ENCODE measurements at regions not wholly inside any gene's neighbourhood (a gene's known extent, or its start where the extent isn't known, plus 50 kb on each side); places are given as distances from the start of the nearest gene placed in this dataset.

GRCh38 chr2:206218156-206218555 is 56.3 kb upstream of the ZDBF2 start:
- POLR2A ChIA-PET (ENCODE audit: unreplicated experiment): no interaction called here
- no peak overlapping the region for H4K8ac ChIP-seq (ENCODE audit: low read depth in 2 of 2, low read length in 2 of 2)
- CTCF ChIA-PET: no interaction called here

More at GRCh38 chr2:206218156-206218555, 56.3 kb upstream of the ZDBF2 start:
- H3K36me3 ChIP-seq (ENCODE audit: control insufficient read depth, insufficient read depth, low read length): no peaks in the 10 kb centered on the region
- H2BK20ac ChIP-seq (ENCODE audit: low read depth, low read length): no peak overlapping the region
- H3K9ac ChIP-seq (ENCODE audit: low read depth, low read length): no peak overlapping the region
- intact Hi-C loops (cut with micrococcal nuclease) (no loop called here), in situ Hi-C loops (cut with MboI; ENCODE audit: low sequenced_read_pairs) (no loop called here), dilution Hi-C loops (cut with HindIII; ENCODE audit: low sequenced_read_pairs, unreplicated experiment) (no loop called here)
- TF ChIP-seq NFE2L2 (IDR thresholded peaks at IDR 0.05; ENCODE audit: low read depth, low read length): no peak
- no peak for TF ChIP-seq BHLHE40 (IDR thresholded peaks at IDR 0.05; ENCODE audit: low read depth, low read length)
- TF ChIP-seq RCOR1 (IDR thresholded peaks at IDR 0.05; ENCODE audit: insufficient replicate concordance, low read length): no peak
- TF ChIP-seq RFX5 (IDR thresholded peaks at IDR 0.05; ENCODE audit: low read depth, low read length): no peak
- TF ChIP-seq FOS (IDR thresholded peaks at IDR 0.05; ENCODE audit: low read depth, low read length): no peak
- no peak for TF ChIP-seq RAD21 (IDR thresholded peaks at IDR 0.05; ENCODE audit: low read length)
- no peak for TF ChIP-seq MAZ (IDR thresholded peaks at IDR 0.05; ENCODE audit: borderline replicate concordance, low read depth, low read length)
- TF ChIP-seq CHD1 (IDR thresholded peaks at IDR 0.05; ENCODE audit: low read depth, low read length): no peak
- no peak for TF ChIP-seq MXI1 (IDR thresholded peaks at IDR 0.05; ENCODE audit: borderline replicate concordance, low read depth, low read length)
- H3K9me3 ChIP-seq (ENCODE audit: control insufficient read depth, insufficient read depth, low read length): no peaks in the 10 kb centered on the region
- no peaks in the 10 kb centered on the region for H4K20me1 ChIP-seq (ENCODE audit: insufficient read depth, low read length)
- no peak overlapping the region for H4K91ac ChIP-seq (ENCODE audit: insufficient read depth, low read depth, low read length)
- no peak overlapping the region for H3K4me2 ChIP-seq (ENCODE audit: low read depth, low read length)
- no TSS peak for BruUV-seq (replicated peaks)
- no peak overlapping the region for H3K4ac ChIP-seq (ENCODE audit: low read depth, low read length)
- H2AK9ac ChIP-seq (replicated peaks; ENCODE audit: low read depth, low read length, poor library complexity): no peak overlapping the region
- H3K79me1 ChIP-seq (ENCODE audit: low read depth in 1 of 2, low read length in 2 of 2): no peaks in the 10 kb centered on the region
- WGBS, 2 experiments (ENCODE audit: extremely low coverage in 2 of 2, insufficient read length in 1 of 2): 77% methylated on average over 3 of the region's 4 CpGs; no CpG with 5 or more reads in 1 of the 2 experiments
- ATAC-seq (ENCODE audit: low read depth) (no peak), DNase-seq (no peak)
- no peak overlapping the region for H3K27ac ChIP-seq (ENCODE audit: insufficient read depth, low read length)
- H3K56ac ChIP-seq (ENCODE audit: extremely low read depth, insufficient read depth, low read length): no peak overlapping the region
- no peak overlapping the region for H4K5ac ChIP-seq (ENCODE audit: low read depth, low read length)
- no peak overlapping the region for H3K23ac ChIP-seq (ENCODE audit: low read depth, low read length)
- H2BK5ac ChIP-seq (ENCODE audit: low read depth, low read length, poor library complexity, severe bottlenecking): no peak overlapping the region
- H3K9me1 ChIP-seq (ENCODE audit: insufficient read depth, low read length): no peaks in the 10 kb centered on the region
- H2BK15ac ChIP-seq (ENCODE audit: low read depth, low read length): no peak overlapping the region
- peaks cover 8% of the 10 kb centered on the region for H3K27me3 ChIP-seq (ENCODE audit: control insufficient read depth, insufficient read depth, low read length)
- no peak overlapping the region for H2BK120ac ChIP-seq (ENCODE audit: low read depth, low read length)
- no peak overlapping the region for H3K18ac ChIP-seq (ENCODE audit: low read depth, low read length)
- H2AK5ac ChIP-seq (ENCODE audit: low read depth, low read length): no peak overlapping the region
- H3K4me1 ChIP-seq (ENCODE audit: control insufficient read depth, insufficient read depth, low read length): no peaks in the 10 kb centered on the region
- H3K4me3 ChIP-seq (ENCODE audit: insufficient read depth, low read depth, low read length): no peak overlapping the region
- H3K14ac ChIP-seq (replicated peaks; ENCODE audit: low read depth, low read length): no peak overlapping the region
- H2AFZ ChIP-seq (replicated peaks; ENCODE audit: low read length, poor library complexity): no peak overlapping the region
